HG03342 (cell line): ENCODE measurements at regions not wholly inside any gene's neighbourhood (a gene's known extent, or its start where the extent isn't known, plus 50 kb on each side); places are given as distances from the start of the nearest gene placed in this dataset.
A peak's percentile ranks its signal among the peaks of the same experiment; 100 is the strongest.
"Not testable (repeated sequence)": the region's sequence is repeated elsewhere in the genome, so short reads cannot be mapped to it uniquely, and the experiment has no call there.

ENCODE experiments used
- ATAC-seq: cut with Tn5 transposase; IDR thresholded peaks from one replicate; pipeline ENCODE4 v1.9.1; 2021; ENCODE audit warnings: mild to moderate bottlenecking, moderate library complexity; ENCODE audit not compliant: unreplicated experiment

DNA sequence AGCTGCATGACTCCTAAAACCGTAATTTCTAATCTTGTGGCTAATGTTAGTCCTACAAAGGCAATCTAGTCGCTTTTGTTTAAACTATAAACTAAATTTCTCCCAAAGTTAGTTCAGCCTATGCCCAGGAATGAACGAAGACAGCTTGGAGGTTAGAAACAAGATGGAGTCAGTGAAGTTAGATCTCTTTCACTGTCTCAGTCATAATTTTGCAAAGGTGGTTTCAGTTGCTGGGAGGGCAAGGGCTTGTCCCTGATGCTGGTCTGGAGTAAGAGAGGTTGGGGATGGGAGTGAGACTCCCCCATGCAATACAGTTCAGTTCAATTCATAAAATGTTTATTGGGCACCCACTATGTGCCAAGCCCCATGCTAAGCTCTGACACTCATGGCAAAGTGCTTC, 362.1 kb downstream of the TYW1 start:
- not testable (repeated sequence) for ATAC-seq

DNA sequence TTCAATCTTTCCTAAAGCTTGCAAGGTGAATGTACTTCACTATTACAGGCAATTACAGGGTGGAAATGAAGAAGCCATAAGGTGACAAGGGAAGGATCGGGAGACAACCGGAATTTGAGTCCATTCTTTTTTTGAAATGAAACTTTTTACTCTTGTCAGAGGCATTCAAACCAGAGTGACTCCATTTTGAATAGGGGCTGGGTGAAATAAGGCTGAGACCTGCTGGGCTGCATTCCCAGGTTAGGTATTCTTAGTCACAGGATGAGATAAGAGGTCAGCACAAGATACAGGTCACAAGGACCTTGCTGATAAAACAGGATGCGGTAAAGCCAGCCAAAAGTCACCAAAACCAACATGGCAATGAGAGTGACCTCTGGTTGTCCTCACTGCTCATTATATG, 363.3 kb downstream of the TYW1 start:
- no peak for ATAC-seq

- ATAC-seq: no peak
Measured at GRCh38 chr7:67361150-67361549, 364.5 kb downstream of the TYW1 start.

GRCh38 chr7:67364441-67365017, 367.9 kb downstream of the TYW1 start:
- no peak for ATAC-seq

DNA sequence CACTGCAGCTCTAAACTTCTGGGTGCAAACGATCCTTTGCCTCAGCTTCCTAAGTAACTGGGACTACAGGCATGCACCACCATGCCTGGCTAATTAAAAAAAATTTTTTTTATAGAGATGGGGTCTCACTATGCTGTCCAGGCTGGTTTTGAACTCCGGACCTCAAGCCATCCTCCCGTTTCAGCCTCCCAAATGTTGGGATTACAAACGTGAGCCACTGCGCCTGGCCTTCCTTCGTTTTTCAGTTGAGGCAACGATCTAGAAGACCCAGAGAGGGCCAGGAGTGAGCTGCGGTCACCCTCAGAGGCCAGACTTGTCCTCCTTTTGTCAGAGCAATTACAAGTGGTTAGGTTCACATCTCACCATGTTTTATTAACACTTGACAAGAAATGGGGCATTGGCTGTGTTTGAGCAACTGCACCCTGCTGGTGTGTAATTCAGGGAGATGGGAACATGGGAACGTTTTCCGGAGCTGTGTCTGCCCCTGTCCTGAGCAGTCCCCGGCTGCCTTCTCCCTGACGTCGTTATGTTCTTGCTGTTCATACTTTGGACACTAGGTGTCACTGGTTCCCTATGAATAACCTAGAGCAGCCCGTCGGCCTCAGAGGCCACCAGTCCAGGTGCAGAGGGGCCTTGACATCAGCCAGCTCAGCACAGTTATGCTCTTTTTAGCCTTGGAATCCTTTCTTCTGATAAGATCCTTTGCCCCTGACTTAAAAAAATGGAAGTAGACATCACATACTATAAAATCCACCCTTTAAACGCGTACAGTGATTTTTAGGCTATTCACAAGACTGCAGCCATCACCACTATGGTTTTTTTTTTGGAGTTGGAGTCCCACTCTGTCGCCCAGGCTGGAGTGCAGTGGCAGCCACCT, 375.0 kb downstream of the TYW1 start:
- peak; percentile 95 for ATAC-seq

DNA sequence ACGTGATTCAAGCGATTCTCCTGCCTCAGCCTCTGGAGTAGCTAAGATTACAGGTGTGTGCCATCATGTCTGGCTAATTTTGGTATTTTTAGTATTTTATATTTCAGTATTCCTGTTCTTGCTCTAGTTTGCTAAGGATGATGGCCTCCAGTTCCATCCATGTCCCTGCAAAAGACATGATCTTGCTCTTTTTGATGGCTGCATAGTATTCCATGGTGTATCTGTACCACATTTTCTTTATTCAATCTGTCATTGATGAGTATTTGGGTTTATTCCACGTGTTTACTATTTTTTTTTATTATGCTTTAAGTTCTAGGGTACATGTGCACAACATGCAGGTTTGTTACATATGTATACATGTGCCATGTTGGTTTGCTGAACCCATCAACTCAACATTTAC, 376.8 kb downstream of the TYW1 start:
- not testable (repeated sequence) for ATAC-seq

GRCh38 chr7:67375427-67375826, 378.8 kb downstream of the TYW1 start:
- ATAC-seq: no peak

GRCh38 chr7:67377939-67378862, 381.6 kb downstream of the TYW1 start:
- peak; percentile 84 for ATAC-seq

- ATAC-seq: no peak
Measured at GRCh38 chr7:67380326-67380725, 383.7 kb downstream of the TYW1 start.

DNA sequence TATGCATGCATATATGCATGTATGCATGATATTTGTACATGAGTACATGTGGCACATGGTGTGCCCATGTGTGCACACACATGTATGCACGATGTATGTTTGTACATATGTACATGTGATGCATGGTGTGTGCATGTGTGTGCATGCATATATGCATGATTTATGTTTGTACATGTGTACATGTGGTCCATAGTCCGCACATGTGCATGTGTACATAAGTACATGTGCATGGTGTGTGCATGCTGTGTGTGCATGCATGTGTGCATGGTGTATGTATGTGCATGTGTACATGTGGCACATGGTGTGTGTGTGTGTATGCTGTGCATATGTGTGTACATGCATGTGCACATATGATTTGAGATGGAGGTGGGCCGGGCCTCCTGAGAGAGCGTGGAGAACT, 384.2 kb downstream of the TYW1 start:
- no peak for ATAC-seq

GRCh38 chr7:67387851-67388250, 391.2 kb downstream of the TYW1 start:
- no peak for ATAC-seq

DNA sequence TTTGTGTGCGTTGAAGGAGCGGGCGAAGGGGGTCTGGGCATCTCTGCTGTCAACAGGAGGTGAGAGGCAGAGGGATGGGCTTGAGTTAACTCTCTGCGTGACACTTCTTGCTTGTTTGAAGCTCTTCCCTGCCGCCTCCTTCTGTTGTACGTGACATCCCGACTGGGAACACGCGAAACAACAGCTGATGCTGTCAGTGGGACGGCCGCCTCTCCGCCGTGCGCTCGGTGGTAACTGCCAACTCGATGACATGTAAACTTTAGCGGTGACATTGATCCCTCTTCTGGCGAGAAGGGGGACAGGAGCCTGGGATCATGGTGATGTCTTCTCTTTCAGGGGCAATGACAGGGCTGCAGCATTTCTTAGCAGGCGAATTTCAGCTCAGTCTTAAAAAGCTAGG, 394.5 kb downstream of the TYW1 start:
- no peak for ATAC-seq

DNA sequence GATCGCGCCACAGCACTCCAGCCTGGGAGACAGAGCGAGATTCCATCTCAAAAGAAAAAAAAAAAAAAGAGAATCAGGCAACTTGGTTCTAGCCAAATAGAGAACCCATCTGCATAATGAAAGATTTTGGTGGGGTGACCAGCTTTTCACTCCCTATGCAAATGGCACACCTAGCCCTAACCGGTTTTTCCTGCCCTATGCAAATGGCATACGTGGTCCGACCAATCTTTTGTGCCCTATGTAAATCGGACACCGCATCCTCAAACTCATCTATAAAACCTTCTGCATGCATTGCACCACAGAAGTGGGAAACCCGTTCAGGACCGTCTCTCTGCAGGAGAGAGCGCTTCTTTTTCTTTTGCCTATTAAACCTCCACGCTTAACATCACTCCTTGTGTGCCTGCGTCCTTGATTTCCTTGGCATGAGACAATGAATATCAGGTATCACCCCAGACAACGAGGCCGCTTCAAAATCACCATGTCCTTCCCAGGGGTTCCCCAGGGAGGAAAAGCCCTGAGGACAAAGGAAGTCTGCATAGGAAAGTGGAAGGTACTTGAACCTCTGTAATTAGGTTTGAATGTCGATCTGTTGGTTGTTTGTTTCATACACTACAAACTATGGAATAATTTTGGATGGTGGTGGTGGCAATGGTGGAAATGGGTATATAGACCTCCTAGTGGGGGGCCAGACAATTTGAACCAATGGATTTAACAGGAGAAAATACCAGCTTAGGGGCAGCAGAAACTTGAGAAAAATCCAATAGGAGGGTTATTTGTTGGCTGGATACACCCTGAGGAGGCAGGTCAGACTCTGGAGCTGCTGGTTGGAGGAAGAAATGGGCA, 396.2 kb downstream of the TYW1 start:
- no peak for ATAC-seq

DNA sequence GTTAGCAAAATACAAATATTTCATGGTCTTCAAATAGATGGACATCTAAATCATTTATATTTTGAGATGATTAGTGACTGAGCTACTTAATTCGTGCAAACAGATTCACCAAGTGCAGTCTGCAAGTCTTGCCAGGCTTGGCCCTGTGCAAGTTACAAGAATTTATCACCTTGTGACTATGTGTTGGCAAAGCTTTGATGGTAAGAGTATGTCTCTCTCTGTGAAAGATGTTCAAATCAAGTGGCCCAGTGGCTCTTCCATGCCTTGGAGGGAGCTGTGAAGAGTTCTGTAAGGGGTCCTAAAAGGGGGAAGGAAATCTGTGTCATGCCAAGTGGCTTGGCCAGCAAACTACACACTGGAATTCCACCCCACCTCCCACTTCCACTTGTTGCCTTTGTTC, 397.3 kb downstream of the TYW1 start:
- ATAC-seq: no peak

- ATAC-seq: no peak
Measured at GRCh38 chr7:67398916-67399315, 402.3 kb downstream of the TYW1 start.

DNA sequence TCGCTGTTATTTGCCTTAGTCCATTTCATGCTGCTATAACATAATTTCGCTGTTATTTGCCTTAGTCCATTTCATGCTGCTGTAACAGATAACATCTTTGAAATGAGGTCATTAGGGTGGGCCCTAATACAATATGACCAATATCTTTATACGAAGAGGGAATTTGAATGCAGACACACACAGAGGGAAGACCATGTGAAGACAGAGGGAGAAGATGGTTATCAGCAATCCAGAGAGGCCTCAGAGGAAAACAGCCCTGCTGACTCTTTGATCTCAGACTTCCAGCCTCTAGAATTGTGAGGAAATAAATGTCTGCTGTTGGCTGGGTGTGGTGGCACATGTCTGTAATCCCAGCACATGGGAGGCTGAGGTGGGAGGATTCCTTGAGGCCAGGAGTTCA, 404.9 kb downstream of the TYW1 start:
- ATAC-seq: no peak

- no peak for ATAC-seq
Measured at GRCh38 chr7:67402280-67402679, 405.6 kb downstream of the TYW1 start.

- no peak for ATAC-seq
Measured at GRCh38 chr7:67406976-67407375, 410.3 kb downstream of the TYW1 start.

DNA sequence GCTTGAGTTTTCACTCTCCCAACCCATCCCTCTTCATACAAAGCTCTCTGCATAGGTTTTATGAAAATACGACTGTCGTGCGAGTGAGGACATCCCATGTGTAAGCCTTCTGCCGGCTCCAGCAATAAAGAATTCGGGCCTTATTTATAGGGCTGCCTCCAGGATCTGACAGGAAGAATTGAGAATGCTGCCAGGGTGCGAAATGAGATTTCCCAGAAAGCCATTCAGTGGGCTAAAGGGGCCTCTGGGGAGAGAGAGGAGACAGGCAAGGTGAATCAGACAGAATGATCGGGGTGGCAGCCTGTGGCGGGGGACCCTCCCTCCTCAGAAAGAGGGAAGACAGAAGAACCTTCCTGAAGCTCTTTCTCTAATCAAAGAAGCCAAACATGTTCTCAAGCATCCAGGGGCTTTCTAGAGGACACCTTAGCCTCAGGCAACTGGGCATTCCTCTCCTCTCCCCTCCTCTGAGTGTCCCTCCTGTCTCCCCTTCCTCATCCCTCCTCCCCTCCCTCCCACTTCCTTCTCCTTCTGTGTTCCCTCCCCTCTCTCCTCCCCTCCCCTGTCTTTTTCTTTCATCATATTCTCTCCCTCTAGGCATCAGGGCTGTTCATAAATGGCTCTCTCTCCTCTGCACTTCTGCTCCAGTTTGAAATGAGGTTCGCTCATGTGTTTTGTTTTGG, 410.9 kb downstream of the TYW1 start:
- no peak for ATAC-seq

GRCh38 chr7:67408109-67408508, 411.5 kb downstream of the TYW1 start:
- no peak for ATAC-seq
